LoVo (cell line): ENCODE measurements at regions not wholly inside any gene's neighbourhood (a gene's known extent, or its start where the extent isn't known, plus 50 kb on each side); places are given as distances from the start of the nearest gene placed in this dataset.

Experiments
- DNase-seq: peaks from one replicate; pipeline ENCODE4 v3.0.0-alpha.2; 2016; ENCODE audit warnings: low spot score

- DNase-seq = no peak
These were observed 117.1 kb upstream of the PTPRT start for GRCh38 chr20:43306837-43307236.

DNA sequence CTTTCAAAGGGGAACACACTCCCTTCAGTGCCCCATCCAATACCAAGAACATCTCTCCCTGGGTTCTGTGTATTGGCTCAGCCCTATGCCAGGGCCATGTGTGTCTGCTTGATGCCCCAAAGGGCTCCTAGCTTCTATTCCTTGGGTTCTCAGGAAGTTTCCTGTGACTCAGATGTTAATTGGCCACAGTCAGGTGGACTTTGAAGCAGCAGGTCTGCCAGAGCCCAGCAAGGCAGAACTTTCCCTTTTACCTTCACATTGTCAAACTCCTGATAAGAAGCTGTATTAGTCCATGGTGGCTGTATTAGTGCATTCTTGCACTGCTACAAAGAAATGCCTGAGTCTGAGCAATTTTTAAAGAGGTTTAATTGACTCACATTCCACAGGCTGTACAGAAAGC, 116.0 kb upstream of the PTPRT start:
- DNase-seq = peak; percentile 7

DNA sequence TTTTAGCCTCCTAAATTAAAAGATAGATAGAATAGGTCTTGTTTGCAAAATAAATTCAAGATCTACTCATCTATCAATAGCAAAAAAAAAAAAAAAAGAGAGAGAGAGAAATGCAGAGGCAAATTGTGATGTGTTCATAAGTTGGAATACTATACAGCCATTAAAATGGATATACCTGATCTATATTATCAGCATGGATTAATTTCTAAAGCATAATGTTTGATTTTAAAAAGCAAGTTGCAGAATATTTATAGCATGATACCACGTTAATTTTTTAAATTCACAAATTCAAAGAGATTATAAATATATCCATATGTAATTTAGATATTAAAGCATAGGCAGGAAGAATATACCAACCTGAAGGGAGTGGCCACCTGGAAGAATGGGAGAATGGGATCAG, 114.9 kb upstream of the PTPRT start:
- no peak for DNase-seq

DNA sequence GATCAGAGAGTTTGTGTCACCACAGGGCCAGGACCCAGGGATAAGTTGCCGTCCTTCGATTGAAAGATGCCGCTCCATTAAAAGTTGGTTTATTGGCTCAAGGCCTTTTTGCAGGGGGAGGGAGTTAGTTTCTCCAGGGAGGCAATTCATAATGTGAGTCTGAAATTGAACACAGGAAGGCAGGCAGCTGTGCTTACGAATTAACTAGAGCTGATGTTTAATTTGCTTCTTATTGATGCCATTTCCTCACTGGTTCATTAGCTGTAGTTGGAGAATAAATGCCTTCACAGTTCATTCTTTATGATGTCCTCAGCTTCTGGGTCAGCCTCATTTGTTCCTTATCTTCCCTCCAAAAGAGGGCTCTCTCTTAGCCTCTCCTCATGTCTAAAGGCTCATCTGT, 113.2 kb upstream of the PTPRT start:
- DNase-seq = no peak

- no peak for DNase-seq
These were observed 111.2 kb upstream of the PTPRT start for GRCh38 chr20:43300901-43301300.

DNA sequence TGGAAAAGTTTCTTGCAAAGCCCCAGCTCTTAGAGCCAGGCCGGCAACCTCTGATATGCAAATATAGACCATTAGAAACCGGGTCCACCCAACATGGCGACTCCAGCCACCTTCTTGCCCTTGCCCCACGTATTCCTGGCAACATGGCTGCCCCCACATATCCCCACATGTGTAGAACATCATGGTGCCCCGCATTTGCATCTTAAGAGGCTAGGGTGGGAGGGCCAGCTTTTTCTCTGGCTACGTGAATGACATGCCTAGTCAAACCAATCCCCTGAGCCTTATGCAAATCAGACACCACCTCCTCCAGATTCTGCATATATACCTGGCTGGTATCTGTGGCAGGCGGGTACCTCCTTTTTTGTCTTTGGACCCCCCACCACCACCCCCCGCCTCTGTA, 106.1 kb upstream of the PTPRT start:
- DNase-seq = no peak

DNA sequence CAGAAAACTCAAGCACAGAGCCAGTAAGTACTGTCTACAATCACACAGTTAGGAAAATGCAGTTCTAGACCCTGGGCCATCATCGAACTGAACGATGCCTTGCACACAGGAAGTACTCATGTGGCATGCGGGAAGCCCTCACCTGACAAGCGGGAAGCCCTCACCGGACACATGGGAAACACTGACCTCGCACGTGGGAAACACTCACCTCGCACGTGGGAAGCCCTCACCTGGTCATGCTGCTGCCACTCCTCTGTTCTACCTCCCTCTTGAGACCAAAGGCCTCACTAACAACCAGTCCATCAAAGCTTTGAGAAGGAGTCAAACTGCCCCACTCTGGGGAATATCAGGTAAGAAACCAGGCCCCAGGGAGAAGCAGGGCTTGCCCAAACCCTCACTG, 105.6 kb upstream of the PTPRT start:
- no peak for DNase-seq

GRCh38 chr20:43294031-43294430, 104.3 kb upstream of the PTPRT start:
- no peak for DNase-seq

DNA sequence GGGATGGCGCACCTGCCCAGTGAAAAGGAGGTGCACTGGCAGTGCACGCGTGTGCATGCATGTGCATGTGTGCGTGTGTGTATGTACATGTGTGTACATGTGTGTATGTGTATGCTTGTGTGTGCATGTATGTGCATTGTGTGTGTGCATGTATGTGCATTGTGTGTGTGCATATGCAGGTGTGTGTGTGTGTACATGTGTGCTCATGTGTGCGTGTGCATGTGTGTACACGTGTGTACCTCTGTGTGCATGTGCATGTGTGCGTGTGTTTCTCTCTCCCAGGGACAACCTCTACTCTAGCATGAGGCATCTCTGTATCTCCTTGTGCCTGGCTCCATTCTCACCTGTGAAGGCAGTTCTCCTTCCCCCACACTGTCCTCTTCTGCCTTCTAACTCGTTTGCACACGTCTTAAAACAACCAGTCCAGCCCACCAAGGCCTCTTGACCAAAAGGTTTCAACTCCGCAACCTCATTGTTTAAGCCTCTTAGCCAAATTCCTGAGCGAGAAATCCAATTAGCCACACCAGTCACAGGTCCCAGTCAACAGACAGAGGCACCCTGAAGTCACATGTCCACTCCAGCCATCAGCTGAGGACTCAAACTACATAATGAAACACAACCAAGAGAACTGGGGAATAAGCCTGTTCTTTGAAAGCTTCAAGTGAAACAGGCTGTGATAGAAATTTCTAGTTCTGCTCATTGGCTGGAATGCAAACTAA, 103.5 kb upstream of the PTPRT start:
- no peak for DNase-seq

DNA sequence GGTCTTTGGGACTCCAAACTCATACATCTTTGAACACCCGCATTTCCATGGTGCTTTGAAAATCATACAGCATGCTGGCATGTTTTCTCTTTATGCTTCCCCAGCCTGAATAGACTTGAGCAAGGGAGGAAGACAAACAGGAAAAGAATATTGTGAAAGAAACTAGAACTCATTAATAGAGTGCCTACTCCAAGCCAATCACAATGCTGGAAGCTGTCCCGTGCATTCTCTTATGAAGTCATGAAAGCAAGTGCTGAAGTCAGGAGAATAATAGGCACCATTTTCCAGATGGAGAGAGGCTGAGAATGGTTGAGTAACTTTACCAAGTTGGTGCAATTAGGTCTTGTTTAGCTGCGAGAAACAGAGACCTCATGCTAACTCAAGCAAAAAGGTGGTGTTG, 102.5 kb upstream of the PTPRT start:
- no peak for DNase-seq

GRCh38 chr20:43287637-43288036, 97.9 kb upstream of the PTPRT start:
- no peak for DNase-seq

- no peak for DNase-seq
These were observed 95.5 kb upstream of the PTPRT start for GRCh38 chr20:43285170-43285569.

DNA sequence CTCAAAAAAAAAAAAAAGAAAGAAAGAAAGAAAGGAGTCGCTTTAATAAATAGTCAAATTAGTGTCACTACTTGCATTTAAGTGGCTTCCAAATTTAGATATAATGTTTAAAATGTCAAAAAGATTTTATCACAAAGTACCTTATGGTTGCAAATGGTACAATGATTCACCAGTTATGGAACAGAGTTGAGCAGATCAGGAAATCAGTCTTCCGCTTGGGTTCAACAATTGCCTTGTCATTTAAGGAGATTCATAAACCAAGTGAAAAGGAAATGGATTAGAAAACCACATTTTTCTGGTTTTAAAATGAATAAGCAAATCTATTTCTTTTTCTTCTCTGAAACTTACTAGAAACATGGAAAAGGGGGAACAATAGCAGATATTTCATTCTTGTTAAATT, 94.8 kb upstream of the PTPRT start:
- no peak for DNase-seq

DNA sequence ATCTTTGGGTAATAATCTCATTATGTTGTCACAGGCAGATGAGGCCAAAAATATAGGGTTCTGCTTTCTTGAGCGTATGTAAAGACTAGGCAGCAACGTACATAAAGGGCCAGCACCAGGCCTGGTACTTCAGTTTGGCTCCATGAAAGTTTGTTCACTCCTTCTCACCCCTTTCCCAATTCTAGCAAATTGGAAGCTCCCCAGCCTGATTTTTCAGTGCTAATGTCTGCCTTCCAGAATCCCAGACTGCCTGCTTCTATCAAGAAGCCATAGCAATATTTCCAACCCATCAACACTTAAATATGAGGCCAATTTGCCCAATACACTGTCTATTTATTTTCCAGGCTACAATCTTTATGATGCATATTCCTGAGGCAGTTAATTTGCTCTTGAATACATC, 93.4 kb upstream of the PTPRT start:
- no peak for DNase-seq

GRCh38 chr20:43271980-43272379, 82.3 kb upstream of the PTPRT start:
- no peak for DNase-seq

DNA sequence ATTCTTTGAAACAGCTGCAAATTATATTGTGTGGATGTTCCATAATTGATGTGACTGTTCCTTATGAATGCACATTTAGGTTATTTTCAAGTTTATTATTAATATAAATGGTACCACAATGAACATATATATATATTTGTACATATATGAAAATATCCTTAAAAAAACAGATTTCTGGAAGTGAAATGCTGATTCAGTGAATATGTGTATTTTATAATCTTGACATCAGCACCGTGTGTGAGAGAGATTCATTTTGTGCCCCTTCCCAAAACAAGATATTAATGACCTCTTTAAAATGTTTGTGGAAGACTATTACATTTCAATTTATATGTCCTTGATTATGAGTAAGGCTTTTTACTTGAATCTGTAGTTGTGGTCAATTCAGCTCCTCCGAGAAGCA, 75.7 kb upstream of the PTPRT start:
- DNase-seq = no peak

DNA sequence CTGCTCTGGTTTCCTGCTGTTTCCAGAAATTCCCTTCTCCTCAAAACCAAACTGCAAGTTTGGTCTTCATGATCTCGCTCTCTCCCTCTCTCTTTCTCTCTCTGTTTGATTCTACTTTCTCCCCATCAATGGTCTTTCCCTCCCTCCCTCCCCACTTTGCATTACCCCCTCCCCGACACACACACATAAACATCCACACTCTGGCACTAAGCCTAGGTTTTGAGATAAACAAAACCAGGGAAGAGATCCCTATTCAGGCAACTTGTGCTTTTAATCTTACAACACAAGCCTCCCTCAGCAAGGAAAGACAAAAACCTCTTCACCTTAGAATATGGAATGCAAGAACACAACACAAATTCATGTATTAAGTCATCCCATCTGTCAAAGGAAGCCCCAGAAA, 73.5 kb upstream of the PTPRT start:
- no peak for DNase-seq

- DNase-seq = no peak
These were observed 72.6 kb upstream of the PTPRT start for GRCh38 chr20:43262341-43262740.

DNA sequence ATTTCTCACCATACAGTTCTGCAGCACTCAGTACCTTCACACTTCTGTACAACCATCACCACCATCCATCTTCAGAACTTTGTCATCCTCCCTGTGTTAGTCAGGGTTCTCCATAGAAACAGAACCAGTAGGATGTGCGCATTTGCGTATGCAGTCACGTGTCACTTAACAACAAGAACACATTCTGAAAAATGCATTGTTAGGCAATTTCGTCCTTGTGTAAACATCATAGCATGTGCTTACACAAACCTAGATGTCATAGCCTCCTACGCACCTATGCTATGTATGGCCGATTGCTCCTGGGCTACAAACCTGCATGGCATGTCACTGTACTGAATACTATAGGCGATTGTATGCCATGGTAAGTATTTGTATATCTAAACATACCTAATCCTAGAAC, 66.2 kb upstream of the PTPRT start:
- DNase-seq = no peak

DNA sequence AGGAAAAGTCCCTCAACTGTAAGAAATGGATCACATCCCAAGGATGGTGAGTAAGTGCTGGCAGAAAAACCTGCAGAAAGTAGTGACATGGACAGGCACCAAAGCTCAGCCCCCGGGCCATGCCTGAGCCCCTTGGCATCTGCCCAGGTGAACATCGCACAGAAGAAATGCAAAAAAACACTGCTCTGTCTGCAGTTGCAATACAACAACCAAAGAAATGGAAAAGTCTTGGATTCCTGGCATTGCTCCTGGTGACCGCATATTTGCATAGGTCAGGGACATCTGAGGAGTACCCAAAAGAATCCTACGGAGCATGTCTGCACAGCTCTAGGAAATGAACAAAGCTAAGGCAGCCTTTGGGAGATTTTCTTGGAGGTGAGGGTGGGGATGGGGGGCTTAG, 63.1 kb upstream of the PTPRT start:
- no peak for DNase-seq

DNA sequence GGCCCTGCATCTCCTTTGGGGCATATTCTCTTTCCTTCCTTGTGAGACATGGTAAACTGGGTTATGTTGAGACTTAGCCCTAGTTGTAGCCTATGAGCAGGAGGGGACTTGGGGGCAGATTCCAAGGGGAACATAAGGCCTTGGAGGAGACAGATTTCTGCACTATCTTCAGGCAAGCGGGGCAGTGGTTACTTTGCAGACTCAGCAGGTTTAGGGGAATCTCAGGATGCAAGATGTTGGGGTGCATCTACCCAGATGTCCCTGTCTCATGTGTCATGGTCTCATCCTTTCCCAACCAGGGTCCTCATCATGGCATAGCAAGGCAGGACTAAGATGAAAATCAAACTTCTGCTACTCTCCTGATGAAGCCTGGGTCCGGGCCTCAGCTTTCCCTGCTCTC, 58.6 kb upstream of the PTPRT start:
- no peak for DNase-seq

GRCh38 chr20:43247361-43247760, 57.7 kb upstream of the PTPRT start:
- no peak for DNase-seq

- no peak for DNase-seq
These were observed 54.9 kb upstream of the PTPRT start for GRCh38 chr20:43244647-43245046.

DNA sequence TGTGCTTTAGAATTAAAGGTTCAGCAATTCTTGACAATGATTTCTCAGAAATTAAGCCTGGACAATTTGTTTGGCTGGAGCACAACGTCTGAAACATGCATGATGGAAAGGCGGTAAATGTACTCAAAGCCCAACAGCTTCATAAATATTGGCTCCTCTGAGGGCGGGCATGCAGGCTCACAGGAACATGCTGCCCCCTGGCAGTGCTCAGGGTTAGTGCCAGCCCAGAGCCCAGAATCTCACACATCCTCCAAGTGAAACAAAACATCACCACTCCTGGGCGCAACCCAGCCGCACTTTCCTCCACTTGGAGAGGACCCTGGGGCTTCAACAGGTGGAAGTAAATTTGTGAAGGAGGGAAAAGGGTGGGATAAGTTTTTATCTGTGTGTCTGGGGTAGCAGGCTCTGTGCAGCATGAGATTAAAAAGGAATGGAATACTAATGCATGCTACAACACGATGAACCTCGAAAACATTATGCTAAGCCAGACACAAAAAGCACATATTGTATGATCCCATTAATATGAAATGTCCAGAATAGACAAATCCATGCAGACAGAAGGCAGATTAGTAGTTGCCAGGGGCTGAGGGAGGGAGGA, 54.1 kb upstream of the PTPRT start:
- no peak for DNase-seq
